UCSD-AML1 (cell line): ENCODE measurements at regions not wholly inside any gene's neighbourhood (a gene's known extent, or its start where the extent isn't known, plus 50 kb on each side); places are given as distances from the start of the nearest gene placed in this dataset.
"Not testable (repeated sequence)": the region's sequence is repeated elsewhere in the genome, so short reads cannot be mapped to it uniquely, and the experiment has no call there.

Source experiments
- DNase-seq: peaks from one replicate; lab custom pipeline; 2025; ENCODE audit not compliant: unreplicated experiment; lab: John Stamatoyannopoulos, UW

GRCh38 chr4:44988011-44988410 lies 261.7 kb upstream of the GNPDA2 start:
- DNase-seq = no peak

- no peak for DNase-seq
Observed at GRCh38 chr4:44985938-44986337, 259.6 kb upstream of the GNPDA2 start.

- DNase-seq = no peak
Observed at GRCh38 chr4:44985152-44985551, 258.8 kb upstream of the GNPDA2 start.

GRCh38 chr4:44984083-44984482 lies 257.7 kb upstream of the GNPDA2 start:
- DNase-seq = no peak

GRCh38 chr4:44983083-44983482 lies 256.7 kb upstream of the GNPDA2 start:
- DNase-seq = no peak

- no peak for DNase-seq
Observed at GRCh38 chr4:44978020-44978419, 251.7 kb upstream of the GNPDA2 start.

- no peak for DNase-seq
Observed at GRCh38 chr4:44965435-44966095, 239.2 kb upstream of the GNPDA2 start.

- DNase-seq = not testable (repeated sequence)
Observed at GRCh38 chr4:44964086-44964485, 237.7 kb upstream of the GNPDA2 start.

- DNase-seq = no peak
Observed at GRCh38 chr4:44961001-44961755, 234.8 kb upstream of the GNPDA2 start.

- no peak for DNase-seq
Observed at GRCh38 chr4:44931720-44932119, 205.4 kb upstream of the GNPDA2 start.

GRCh38 chr4:44928785-44929184 lies 202.4 kb upstream of the GNPDA2 start:
- DNase-seq = no peak

GRCh38 chr4:44927399-44928380 lies 201.3 kb upstream of the GNPDA2 start:
- DNase-seq = no peak

- DNase-seq = no peak
Observed at GRCh38 chr4:44916411-44916810, 190.1 kb upstream of the GNPDA2 start.

- no peak for DNase-seq
Observed at GRCh38 chr4:44914748-44915147, 188.4 kb upstream of the GNPDA2 start.

GRCh38 chr4:44914223-44914622 lies 187.9 kb upstream of the GNPDA2 start:
- no peak for DNase-seq

GRCh38 chr4:44912980-44913379 lies 186.6 kb upstream of the GNPDA2 start:
- no peak for DNase-seq

GRCh38 chr4:44908565-44908964 lies 182.2 kb upstream of the GNPDA2 start:
- DNase-seq = no peak

- no peak for DNase-seq
Observed at GRCh38 chr4:44872246-44872645, 145.9 kb upstream of the GNPDA2 start.

- DNase-seq = no peak
Observed at GRCh38 chr4:44871133-44871532, 144.8 kb upstream of the GNPDA2 start.

GRCh38 chr4:44869985-44870384 lies 143.6 kb upstream of the GNPDA2 start:
- DNase-seq = no peak

- DNase-seq = peak; percentile 6
Observed at GRCh38 chr4:44869222-44869882, 143.0 kb upstream of the GNPDA2 start.
